T47D (cell line): ENCODE measurements at regions not wholly inside any gene's neighbourhood (a gene's known extent, or its start where the extent isn't known, plus 50 kb on each side); places are given as distances from the start of the nearest gene placed in this dataset.

Experiments used
- DNase-seq, 2 experiments: peaks; one replicate each; pipeline versions ENCODE4 v3.0.0 to v3.0.0-alpha.2; 2011 to 2012; ENCODE audit warnings: low read depth in 1 of 2, low spot score in 1 of 2
- JUND ChIP-seq: IDR thresholded peaks from 2 replicates; pipeline ENCODE4 v1.6.1; 2012; ENCODE audit warnings: low read depth
- in situ Hi-C: cut with HindIII; loops from 2 replicates; pipeline ENCODE4 v1.10.0; 2016; ENCODE audit warnings: low sequenced_read_pairs, low pct_unique_long_range_greater_than_20kb

DNA sequence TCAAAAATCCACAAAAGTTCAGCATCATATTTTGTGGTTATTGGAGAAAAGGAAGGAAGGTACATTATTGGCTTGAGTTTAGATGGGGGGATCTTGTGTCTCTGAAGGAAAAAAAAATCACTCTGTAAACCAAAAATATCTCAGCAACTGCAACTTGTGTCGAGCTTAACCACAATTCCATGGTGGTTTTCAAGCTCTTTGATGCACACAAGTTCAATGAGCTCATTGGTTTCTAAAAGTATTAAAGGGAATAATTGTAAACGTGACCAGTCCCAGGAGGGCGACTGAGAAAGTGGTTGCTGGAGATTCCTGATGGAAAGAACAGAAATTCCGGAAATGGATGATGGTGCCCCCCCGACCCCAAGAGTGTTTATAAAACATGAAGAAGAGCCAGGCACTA lies 173.8 kb downstream of the PSAT1 start:
- DNase-seq, result no peak
- in situ Hi-C loops, result no loop called here
- TF ChIP-seq JUND, result no peak

DNA sequence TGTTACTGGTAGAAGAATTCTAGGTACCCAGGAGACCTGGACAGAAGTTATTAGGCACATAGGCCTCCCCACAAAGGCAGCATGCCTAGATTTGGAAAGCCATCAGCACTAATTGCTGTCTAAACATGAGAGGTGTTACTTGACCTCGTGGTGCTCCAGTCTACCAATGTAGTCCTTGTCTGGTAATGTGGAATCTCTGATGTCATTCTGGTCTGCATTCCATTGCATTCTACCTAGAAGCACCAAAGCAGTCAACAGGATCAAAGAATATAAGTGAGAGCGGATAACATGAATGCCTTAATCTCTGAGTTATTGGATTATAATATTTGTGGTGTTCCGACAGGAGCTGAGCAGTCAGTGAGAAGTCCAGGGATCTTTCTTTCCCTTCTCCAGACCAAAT lies 175.2 kb downstream of the PSAT1 start:
- DNase-seq, result no peak
- in situ Hi-C loops, result no loop called here
- no peak for TF ChIP-seq JUND

DNA sequence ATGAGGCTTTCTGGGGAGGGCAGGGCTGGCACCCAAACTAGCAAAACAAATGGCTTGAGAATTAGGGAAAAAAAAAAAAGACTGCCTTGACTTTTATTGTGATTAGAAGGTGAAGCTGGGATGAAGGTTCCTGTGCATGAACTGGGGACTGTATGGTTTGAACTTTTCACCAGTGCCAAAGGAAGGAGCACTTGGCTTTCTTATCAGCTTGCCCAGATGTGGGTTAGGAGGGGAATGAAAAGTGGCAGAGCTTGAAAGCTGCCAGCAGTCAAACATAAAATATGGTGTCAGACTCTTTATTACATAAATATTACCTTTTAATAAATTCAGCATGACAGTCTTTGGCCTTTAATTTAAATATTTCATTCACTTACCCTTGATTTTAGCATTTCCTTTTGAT lies 182.5 kb downstream of the PSAT1 start:
- TF ChIP-seq JUND, result no peak
- in situ Hi-C loops, result no loop called here
- no peak for DNase-seq

GRCh38 chr9:78486661-78487060 lies 189.7 kb downstream of the PSAT1 start:
- in situ Hi-C loops, result no loop called here
- TF ChIP-seq JUND, result no peak
- no peak for DNase-seq

DNA sequence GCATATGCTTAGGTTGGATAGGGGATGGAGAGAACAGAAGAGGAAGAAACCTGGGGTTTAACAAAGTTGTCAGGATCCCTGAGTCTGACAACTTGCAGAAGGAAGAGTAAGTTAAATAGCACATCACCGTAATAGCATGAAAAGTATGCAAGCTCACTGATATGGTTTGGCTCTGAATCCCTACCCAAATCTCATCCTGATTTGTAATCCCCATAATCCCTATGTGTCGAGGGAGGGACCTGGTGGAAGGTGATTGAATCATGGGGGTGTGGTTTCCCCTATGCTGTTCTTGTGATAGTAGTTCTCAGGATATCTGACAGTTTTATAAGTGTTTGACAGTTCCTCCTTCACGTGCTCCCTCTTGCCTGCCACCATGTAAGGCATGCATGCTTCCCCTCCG lies 193.3 kb downstream of the PSAT1 start:
- in situ Hi-C loops, result no loop called here
- TF ChIP-seq JUND, result no peak
- DNase-seq, result no peak

DNA sequence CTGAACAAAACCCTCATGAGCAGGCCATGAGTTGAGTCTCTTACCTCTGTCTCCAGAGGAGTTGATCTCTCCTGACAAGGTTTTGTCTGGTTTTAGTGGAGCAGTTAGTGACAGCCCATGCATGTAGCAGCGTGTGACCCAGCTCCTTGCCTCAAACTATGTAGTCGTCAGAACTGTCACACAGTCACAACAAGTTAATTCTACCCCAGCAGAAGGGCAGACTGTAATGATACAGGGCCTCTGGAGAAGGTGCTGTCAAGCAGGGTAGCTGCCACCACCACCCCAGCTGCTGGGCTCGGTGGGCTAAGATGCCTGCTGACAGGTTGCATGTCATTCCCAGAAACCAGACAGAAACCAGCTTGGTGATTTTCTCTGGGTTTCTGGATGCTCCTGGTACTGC lies 194.5 kb downstream of the PSAT1 start:
- in situ Hi-C loops, result no loop called here
- DNase-seq, result no peak
- no peak for TF ChIP-seq JUND

GRCh38 chr9:78493166-78493742 lies 196.3 kb downstream of the PSAT1 start:
- TF ChIP-seq JUND, result no peak
- DNase-seq, result no peak
- in situ Hi-C loops, result no loop called here

GRCh38 chr9:78502566-78502965 lies 205.6 kb downstream of the PSAT1 start:
- TF ChIP-seq JUND, result no peak
- DNase-seq, result no peak
- in situ Hi-C loops, result no loop called here

GRCh38 chr9:78505546-78505945 lies 208.6 kb downstream of the PSAT1 start:
- DNase-seq, result no peak
- no peak for TF ChIP-seq JUND
- in situ Hi-C loops, result no loop called here

GRCh38 chr9:78507037-78507436 lies 210.1 kb downstream of the PSAT1 start:
- TF ChIP-seq JUND, result no peak
- in situ Hi-C loops, result no loop called here
- DNase-seq, result no peak

DNA sequence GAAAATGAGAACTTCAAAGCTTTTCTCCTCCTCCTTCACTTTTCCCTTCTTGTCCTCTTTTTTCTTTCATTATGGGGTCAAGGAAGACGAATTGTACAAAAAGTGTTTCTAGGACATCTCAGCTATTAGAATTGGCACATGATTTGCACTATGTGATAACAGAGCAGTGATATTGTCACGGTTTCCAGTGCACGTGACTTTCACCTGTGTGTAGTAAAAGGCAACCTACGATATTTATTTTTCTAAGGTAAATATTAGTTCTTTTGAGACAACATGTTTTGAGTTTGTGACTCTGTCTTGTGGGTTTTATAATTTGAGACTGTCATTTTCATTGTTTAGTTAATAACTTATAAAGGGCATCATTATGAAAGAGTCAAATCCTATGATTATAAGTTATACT lies 213.1 kb downstream of the PSAT1 start:
- no peak for TF ChIP-seq JUND
- in situ Hi-C loops, result no loop called here
- DNase-seq, result no peak

- no peak for DNase-seq
- in situ Hi-C loops, result no loop called here
- no peak for TF ChIP-seq JUND
These were observed 218.2 kb downstream of the PSAT1 start for GRCh38 chr9:78515108-78515507.

DNA sequence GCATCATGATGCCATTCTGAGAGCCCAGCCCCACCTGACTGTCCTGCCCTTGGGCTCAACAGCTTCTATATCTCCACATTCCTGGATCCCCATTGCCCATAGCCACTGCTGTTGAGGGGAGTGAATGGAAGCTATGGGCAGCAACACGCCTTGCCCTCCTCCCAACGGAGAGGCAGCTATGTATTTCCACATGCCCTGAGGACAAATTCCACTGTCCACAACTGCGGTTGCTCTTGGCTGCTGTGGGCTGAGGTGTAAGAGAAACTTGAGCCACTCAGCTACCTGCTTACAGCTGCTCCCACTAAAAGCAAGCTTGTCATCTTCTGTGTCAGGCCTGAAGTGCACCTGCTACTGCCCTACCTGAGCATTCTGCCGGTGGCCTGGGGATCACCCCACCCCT lies 222.9 kb downstream of the PSAT1 start:
- peak in 1 of 2 experiments; percentile 26 for DNase-seq
- in situ Hi-C loops, result no loop called here
- no peak for TF ChIP-seq JUND

DNA sequence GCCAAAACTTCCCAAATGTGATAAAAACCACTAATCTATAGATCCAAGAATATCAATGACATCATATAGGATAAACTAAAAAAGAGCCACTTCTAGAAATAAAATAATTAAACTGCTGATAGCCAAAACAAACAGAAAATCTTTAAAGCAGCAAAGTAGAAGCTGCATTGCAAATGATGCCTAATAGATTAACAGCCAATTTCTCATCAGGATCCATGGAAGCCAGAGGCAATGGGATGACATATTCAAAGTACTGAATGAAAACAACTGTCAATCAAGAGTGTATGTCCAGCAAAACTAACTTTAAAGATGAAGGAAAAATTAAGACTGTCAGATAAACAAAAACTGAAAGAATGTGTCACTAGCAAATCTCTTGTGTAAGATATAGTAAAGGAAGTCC lies 224.8 kb downstream of the PSAT1 start:
- no peak for DNase-seq
- in situ Hi-C loops, result no loop called here
- TF ChIP-seq JUND, result no peak
